Kidney epithelial cell (primary cell): ENCODE measurements at regions not wholly inside any gene's neighbourhood (a gene's known extent, or its start where the extent isn't known, plus 50 kb on each side); places are given as distances from the start of the nearest gene placed in this dataset.

Experiments
- DNase-seq: peaks from one replicate; pipeline ENCODE4 v3.0.0-alpha.2; 2010; ENCODE audit warnings: low read depth
- H3K27me3 ChIP-seq: 2 replicates; pipeline ENCODE4 v1.6.0; 2011; ENCODE audit warnings: low read length; ENCODE audit not compliant: control insufficient read depth, insufficient read depth
- H3K36me3 ChIP-seq: 2 replicates; pipeline ENCODE4 v1.5.1; 2011; ENCODE audit warnings: low read length; ENCODE audit not compliant: control insufficient read depth, insufficient read depth
- H3K4me3 ChIP-seq: 2 replicates; pipeline ENCODE4 v1.5.1; 2011; ENCODE audit warnings: low read depth, mild to moderate bottlenecking, control low read depth, low read length
- TF ChIP-seq, protein P1 (sequence below): IDR thresholded peaks from 2 replicates; pipeline ENCODE4 v1.5.1; 2011; ENCODE audit warnings: mild to moderate bottlenecking, moderate library complexity, low read length, control low read depth, inconsistent platforms; ENCODE audit not compliant: insufficient read depth, poor library complexity, severe bottlenecking

DNA sequence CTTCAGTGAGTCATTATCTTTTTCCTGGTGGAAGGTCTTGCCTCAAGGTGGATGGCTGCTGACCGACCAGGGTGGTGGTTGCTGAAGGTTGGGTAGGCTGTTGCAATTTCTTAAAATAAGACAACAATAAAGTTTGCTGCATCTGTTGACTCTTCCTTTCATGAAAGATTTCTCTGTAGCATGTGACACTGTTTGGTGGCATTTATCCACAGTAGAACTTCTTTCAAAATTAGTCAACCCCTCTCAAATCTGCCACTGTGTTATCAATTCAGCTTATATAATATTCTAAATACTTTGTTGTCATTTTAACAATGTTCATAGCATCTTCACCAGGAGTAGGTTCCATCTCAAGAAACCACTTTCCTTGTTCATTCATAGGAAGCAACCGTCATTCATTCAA is 66.8 kb upstream of the ATXN1 start:
- Histone ChIP-seq H3K36me3 (no peaks in the 10 kb centered on the region), H3K4me3 (no peak overlapping the region), H3K27me3 (no peaks in the 10 kb centered on the region)
- DNase-seq: no peak
- TF ChIP-seq, protein P1, sequence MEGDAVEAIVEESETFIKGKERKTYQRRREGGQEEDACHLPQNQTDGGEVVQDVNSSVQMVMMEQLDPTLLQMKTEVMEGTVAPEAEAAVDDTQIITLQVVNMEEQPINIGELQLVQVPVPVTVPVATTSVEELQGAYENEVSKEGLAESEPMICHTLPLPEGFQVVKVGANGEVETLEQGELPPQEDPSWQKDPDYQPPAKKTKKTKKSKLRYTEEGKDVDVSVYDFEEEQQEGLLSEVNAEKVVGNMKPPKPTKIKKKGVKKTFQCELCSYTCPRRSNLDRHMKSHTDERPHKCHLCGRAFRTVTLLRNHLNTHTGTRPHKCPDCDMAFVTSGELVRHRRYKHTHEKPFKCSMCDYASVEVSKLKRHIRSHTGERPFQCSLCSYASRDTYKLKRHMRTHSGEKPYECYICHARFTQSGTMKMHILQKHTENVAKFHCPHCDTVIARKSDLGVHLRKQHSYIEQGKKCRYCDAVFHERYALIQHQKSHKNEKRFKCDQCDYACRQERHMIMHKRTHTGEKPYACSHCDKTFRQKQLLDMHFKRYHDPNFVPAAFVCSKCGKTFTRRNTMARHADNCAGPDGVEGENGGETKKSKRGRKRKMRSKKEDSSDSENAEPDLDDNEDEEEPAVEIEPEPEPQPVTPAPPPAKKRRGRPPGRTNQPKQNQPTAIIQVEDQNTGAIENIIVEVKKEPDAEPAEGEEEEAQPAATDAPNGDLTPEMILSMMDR: no peak

DNA sequence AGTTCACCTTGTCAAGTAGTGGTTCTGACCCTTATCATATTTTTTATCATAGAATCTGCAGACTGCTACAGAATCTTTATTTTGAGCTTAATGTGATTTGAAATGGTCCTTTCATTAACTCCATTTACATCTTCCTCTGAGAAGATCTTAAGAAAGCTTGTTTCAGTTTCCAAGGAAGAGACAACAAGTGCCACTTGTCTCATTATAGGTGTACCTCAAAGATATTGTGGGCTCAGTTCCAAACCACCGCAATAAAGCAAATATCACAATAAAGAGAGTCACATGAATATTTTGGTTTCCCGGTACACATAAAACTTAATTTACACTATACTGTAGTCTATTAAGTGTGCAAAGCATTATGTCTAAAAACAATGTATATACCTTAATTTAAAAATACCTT is 66.4 kb upstream of the ATXN1 start:
- no peak for DNase-seq
- no peaks in the 10 kb centered on the region for H3K36me3 ChIP-seq
- no peaks in the 10 kb centered on the region for H3K27me3 ChIP-seq
- no peak overlapping the region for H3K4me3 ChIP-seq
- TF ChIP-seq, protein P1: no peak

DNA sequence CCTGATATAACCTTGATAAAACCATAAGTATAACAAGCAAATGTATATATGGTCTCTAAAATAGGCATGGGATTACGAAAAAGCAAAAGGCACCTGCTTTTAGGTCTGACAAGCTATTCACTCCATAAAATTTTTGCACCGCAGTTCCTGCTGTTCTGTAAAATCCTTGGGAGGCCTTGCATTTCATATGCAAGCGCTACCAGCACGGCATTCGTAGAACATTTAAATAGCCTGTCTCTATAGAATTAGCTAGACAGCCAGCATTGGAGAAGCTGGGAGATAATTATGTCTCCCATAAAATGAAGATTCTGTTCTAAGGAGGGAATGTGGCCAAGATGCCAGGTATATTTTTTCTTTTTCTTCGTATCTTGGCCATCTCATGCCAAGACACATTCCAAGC is 64.5 kb upstream of the ATXN1 start:
- TF ChIP-seq, protein P1: no peak
- DNase-seq: no peak
- H3K36me3 ChIP-seq: no peaks in the 10 kb centered on the region
- no peak overlapping the region for H3K4me3 ChIP-seq
- no peaks in the 10 kb centered on the region for H3K27me3 ChIP-seq

DNA sequence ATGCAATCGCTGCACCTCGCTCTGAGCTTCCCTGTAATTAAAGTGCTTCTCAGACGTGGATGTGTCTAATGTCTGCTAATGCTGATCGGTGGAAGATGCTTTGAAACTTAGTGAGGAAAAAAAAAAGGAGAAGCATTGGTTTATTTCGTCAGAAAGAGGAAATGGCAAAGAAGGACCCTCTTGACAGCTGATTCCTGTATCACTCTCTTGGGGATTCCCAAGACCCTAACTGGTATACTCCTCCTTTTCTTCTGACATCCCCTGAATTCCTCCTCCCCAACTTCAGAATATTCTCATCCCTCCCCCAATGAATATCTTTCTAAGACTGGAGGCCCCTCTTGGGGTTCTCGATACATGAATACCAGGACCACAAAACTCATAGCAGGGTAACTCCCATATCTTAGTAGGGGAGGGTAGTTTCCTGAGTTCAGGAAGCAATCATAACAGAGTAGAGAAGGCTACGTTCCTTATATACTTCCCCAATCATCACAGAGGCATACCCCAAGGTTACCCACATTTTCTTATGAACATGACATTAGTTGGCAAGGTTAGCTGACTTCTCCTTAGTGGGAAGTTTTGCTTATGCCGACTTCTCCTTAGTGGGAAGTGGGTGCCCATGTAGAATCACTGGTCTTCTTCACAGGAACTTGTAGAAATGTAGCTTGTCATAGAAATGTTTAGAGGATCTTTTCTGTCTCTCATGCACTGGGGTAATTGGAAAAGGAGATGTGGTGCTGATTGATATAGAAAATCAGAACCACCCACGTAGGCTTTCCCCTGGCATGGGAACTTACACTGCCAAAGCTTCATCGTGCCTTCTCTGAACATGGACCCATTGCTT is 63.8 kb upstream of the ATXN1 start:
- no peak overlapping the region for H3K4me3 ChIP-seq
- no peak for DNase-seq
- TF ChIP-seq, protein P1: no peak
- H3K27me3 ChIP-seq: no peaks in the 10 kb centered on the region
- no peaks in the 10 kb centered on the region for H3K36me3 ChIP-seq

DNA sequence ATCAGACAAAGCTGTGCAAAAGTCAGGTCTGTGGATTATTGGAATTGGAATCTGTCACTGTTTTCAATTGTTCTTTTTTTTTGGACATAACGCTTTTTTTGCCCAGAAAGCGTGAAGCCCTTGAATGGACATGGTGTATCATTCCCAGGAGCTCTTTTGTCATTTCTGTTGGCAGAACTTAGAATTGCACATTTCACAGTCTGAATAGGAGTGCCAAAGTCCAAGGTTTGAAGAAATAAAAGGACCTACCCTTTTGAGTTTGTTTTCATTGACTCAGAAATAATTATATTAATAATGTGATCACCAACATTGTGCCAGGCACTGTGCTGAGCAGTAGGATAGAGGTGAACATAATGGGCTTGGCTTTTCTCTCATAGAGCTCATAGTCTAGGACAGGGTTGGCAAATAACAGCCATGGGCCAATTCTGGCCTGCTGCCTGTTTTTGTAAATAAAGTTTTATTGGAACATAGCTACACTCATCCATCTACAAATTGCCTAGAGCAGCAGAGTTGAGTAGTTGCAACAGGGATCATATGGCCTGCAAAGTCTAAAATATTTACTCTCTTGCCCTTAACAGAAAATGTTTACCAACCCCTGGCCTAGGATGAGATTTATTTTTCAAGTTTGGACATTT is 62.6 kb upstream of the ATXN1 start:
- Histone ChIP-seq H3K4me3 (no peak overlapping the region), H3K27me3 (no peaks in the 10 kb centered on the region), H3K36me3 (no peaks in the 10 kb centered on the region)
- no peak for DNase-seq
- TF ChIP-seq, protein P1: no peak
